Activated CD4-positive, alpha-beta T cell treated with anti-CD3 and anti-CD28 coated beads, Interleukin-2, amount 10 ng/mL, durations not matched to agents 7 days and 5 days (primary cell): ENCODE measurements at regions not wholly inside any gene's neighbourhood (a gene's known extent, or its start where the extent isn't known, plus 50 kb on each side); places are given as distances from the start of the nearest gene placed in this dataset.

ENCODE experiments used
- CTCF ChIA-PET: fragments of 350-600 bp; sonication (Branson Sonifier 250); formaldehyde crosslinking; loops from one replicate; lab custom pipeline; 2021; ENCODE audit warnings: antibody characterized with exemption; lab: Charles Lee
- POLR2A ChIA-PET: fragments of 350-600 bp; sonication (Branson Sonifier 250); formaldehyde crosslinking; loops from one replicate; lab custom pipeline; 2021; ENCODE audit warnings: antibody characterized with exemption; lab: Charles Lee
- DNase-seq: peaks from one replicate; pipeline ENCODE4 v3.0.0-alpha.2; 2020
- H3K27ac Mint-ChIP-seq: one replicate; pipeline ENCODE4 v1.8.0; 2021; ENCODE audit warnings: mild to moderate bottlenecking, moderate library complexity, mixed read lengths
- H3K27me3 Mint-ChIP-seq: one replicate; pipeline ENCODE4 v1.8.0; 2021; ENCODE audit warnings: mixed read lengths
- H3K36me3 Mint-ChIP-seq: one replicate; pipeline ENCODE4 v1.8.0; 2021; ENCODE audit warnings: low read depth, mixed read lengths
- H3K4me1 Mint-ChIP-seq: one replicate; pipeline ENCODE4 v1.8.0; 2021; ENCODE audit warnings: mixed read lengths
- H3K4me3 Mint-ChIP-seq: one replicate; pipeline ENCODE4 v1.8.0; 2021; ENCODE audit warnings: mild to moderate bottlenecking, moderate library complexity, mixed read lengths
- H3K9me3 Mint-ChIP-seq: one replicate; pipeline ENCODE4 v1.8.0; 2021; ENCODE audit warnings: mixed read lengths

DNA sequence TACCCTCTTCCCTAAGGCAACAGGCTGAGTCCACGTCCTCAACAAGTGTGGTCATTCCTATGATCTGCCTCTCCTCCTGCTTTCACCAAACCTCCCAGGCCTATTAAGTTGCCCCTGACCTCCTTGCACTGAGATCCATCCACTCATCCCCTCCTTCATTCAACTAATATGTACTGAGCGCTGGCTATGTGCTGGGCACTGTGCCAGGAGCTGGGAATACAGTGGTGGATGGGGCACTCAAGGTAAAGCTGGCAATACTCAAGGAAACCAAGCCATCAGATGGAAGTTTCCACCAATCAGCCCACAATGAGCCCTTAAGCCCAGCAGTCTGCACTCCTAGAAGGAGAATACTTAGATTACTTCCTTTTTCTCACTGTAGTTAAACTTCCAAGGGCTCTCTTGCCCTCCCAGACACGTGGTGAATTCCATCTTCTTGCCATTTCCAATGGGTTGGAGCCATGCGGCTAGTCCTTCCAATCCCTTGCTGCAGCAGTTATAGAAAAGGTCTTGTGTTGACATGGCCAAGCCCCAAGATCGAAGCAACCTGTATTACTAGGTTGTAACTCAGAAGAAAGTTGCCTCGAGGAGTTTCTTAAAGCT is 279.9 kb upstream of the RUNX1 start:
- no peaks in the 10 kb centered on the region for H3K4me1 Mint-ChIP-seq
- H3K36me3 Mint-ChIP-seq: no peaks in the 10 kb centered on the region
- no peaks in the 10 kb centered on the region for H3K27me3 Mint-ChIP-seq
- CTCF ChIA-PET: no interaction called here
- no peak for DNase-seq
- POLR2A ChIA-PET: no interaction called here
- H3K4me3 Mint-ChIP-seq: no peak overlapping the region
- H3K27ac Mint-ChIP-seq: no peak overlapping the region
- H3K9me3 Mint-ChIP-seq: peaks cover 3% of the 10 kb centered on the region

DNA sequence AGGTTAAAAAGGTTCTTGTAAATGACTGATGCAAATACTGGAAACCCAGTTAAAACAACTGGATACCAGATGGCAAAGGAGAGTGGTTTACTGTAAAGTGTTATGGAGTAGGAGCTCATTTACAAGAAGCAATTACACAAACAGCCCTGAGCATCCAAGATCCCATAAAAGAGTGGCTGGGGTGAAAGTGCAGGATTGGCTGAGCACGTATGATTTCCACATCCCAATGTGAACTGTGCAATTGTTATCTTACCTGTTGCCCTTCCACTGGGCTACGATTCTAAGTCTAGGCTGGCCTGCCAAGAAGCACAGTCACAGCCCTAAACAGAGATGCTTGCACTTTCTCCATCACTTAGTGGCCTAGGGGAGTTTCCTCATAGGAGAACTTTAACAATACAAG is 277.6 kb upstream of the RUNX1 start:
- Mint-ChIP-seq H3K27me3 (no peaks in the 10 kb centered on the region), H3K4me3 (no peak overlapping the region), H3K9me3 (no peaks in the 10 kb centered on the region), H3K27ac (no peak overlapping the region), H3K36me3 (no peaks in the 10 kb centered on the region), H3K4me1 (no peaks in the 10 kb centered on the region)
- no peak for DNase-seq
- CTCF ChIA-PET: no interaction called here
- POLR2A ChIA-PET: no interaction called here

DNA sequence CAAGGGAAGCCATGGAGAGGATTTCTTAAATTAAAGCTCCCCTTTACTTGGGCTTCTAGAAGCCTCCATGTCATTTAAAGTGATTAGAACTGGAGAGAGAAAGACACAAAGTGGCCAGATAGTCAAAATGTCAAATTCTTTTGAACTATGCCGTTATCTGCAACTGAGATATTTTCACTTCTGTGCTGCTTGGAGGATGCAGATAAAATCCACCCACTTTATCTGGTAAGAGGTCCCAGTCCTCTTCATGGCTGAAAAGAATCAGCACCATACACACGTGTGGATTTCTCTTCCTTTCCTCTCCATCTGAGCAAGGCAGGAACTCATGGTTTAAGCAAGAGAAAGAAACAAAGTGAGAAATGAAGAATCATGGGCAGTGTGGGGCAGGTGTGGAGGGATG is 276.9 kb upstream of the RUNX1 start:
- Mint-ChIP-seq H3K27me3 (no peaks in the 10 kb centered on the region), H3K4me3 (no peak overlapping the region), H3K4me1 (no peaks in the 10 kb centered on the region), H3K36me3 (no peaks in the 10 kb centered on the region), H3K27ac (no peak overlapping the region), H3K9me3 (no peaks in the 10 kb centered on the region)
- ChIA-PET POLR2A (no interaction called here), CTCF (no interaction called here)
- DNase-seq: no peak

DNA sequence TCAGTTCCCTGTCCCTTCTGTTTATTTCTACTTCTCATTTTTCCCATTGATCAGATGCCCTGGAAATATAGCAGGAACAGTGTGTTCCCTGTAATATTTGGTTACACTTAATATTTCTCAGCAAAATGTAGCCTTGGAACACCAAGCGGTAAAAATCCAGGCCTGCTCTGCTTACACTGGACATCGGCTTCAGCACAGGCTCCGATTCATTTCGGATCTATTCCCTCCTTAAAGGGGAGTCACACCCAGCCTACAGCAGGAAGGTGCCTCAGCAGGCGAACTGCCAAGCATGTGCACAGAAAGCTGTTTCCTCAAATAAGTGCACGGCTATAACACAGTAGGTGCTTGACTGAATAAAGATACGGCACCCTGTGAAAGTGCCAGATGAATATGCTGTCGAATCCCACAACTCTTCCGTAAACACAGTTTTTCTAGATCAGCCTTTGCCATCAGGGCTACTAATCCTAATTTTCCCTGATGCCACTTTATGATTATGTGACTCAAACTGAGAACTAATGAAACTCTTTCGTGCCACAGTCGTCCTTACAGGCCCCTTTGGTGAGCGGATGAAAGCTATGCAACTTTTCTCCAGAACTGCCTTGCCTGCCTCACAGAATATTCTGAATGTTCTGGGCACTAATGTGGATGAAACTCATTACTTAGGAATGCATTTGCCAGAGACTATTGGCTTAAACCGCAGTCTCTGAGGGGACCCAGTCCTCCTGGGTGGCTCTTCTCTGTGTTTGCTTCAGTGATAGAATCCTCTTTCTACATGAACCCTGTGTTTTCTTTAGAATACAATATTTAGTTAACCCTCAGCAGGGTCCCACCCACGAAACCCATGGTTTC is 275.5 kb upstream of the RUNX1 start:
- DNase-seq: no peak
- Mint-ChIP-seq H3K4me3 (no peak overlapping the region), H3K4me1 (no peaks in the 10 kb centered on the region), H3K36me3 (no peaks in the 10 kb centered on the region), H3K27ac (no peak overlapping the region), H3K9me3 (no peaks in the 10 kb centered on the region), H3K27me3 (no peaks in the 10 kb centered on the region)
- CTCF ChIA-PET: no interaction called here
- POLR2A ChIA-PET: no interaction called here

DNA sequence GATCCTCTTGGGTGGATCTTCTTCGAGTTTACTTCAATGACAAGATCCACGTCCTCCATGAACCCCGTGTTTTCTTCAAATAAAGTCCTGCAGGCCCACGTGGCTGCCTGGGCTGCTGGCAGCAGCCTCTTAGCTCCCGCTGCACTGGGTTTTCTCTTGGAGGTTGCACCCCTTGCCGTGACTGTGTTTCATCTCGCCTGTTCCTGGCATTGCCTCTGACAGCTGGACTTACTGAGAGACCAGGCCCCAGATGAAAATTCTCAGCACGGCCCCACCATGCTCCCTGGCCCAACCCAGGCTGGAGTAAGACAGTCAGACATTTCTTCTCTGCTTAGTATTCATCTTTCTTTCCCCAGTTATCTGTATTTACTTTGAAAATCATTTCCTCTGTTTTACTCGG is 274.8 kb upstream of the RUNX1 start:
- Mint-ChIP-seq H3K4me3 (no peak overlapping the region), H3K4me1 (no peaks in the 10 kb centered on the region), H3K36me3 (no peaks in the 10 kb centered on the region), H3K9me3 (no peaks in the 10 kb centered on the region), H3K27ac (no peak overlapping the region), H3K27me3 (no peaks in the 10 kb centered on the region)
- CTCF ChIA-PET: no interaction called here
- DNase-seq: no peak
- POLR2A ChIA-PET: no interaction called here

DNA sequence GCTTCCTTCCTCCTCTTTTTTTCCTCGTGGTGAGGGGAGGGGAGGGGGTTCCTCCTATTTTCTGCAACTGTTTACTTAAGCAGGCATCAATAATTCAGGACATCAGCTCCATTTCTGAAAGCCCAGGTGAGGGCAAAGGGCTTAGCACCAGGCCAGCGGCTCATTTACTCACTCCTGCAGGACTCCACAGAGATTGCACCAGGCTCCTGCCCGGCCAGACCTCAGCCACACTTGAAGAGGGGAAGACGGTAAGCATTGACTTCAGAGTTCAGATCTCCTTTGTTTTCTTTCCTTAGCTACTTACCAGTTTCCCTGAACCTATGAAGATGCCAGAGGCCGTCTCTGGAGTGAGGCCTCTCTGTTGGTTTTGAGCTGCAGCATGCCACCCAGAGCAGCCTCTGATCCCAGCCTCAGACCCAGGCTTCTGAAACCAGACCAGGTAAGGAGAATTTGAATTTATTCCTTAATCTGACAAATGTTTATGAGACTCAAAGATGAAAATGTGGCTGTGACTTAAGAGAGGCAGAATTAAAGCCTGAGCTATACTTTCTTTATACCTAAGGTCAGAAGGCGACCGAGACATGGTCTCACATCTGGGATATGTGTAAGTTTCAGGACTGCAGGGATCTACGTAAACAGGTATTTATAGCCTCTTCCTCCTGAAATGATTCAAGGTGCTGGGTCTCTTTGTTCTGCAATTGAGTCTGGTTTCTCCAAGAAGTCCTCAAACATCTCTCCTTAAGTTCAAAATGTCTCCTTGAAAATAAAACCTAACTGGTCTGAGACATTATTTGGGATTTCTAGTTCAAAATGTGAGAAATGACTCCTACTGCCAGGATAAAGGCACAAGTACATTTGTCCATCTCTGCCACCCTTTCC is 272.5 kb upstream of the RUNX1 start:
- ChIA-PET POLR2A (no interaction called here), CTCF (interaction anchor here (0.6 kb wide), 1 partner anchor 252 kb away, joined by 3 read pairs; no protein-coding TSS in a partner anchor)
- Mint-ChIP-seq H3K4me1 (no peaks in the 10 kb centered on the region), H3K4me3 (no peak overlapping the region), H3K36me3 (no peaks in the 10 kb centered on the region), H3K27ac (no peak overlapping the region), H3K27me3 (no peaks in the 10 kb centered on the region), H3K9me3 (peaks cover 2% of the 10 kb centered on the region)
- no peak for DNase-seq

DNA sequence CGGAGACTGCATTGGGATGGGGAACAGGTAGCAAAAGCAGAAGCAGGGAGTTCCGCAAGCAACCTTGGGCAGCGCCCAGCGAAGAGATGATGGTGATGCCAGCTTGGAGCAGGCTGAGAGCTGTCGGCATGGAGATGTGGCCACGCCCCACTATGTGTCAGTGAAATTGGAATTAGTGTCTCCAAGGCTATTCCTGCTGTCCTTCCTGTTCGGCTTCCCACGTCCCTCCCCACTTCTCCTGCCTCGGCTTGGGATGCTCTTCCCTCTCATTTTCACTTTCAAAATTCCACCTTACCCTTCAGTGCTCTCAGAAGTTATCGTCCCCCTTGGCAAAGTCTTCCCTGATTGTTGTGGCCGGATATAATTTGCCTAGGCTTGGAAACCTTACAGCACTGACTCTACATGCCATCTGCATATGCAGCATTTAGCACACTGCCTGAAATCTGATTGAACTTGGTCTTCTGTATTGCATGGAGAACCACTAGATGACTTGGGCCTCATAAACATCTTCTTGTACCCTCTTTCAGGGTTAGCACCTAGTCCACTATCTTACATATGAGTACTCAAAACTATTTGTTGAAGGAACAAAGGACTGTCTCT is 270.7 kb upstream of the RUNX1 start:
- H3K27ac Mint-ChIP-seq: no peak overlapping the region
- ChIA-PET POLR2A (no interaction called here), CTCF (no interaction called here)
- no peak overlapping the region for H3K4me3 Mint-ChIP-seq
- DNase-seq: no peak
- H3K27me3 Mint-ChIP-seq: no peaks in the 10 kb centered on the region
- H3K36me3 Mint-ChIP-seq: no peaks in the 10 kb centered on the region
- H3K4me1 Mint-ChIP-seq: no peaks in the 10 kb centered on the region
- H3K9me3 Mint-ChIP-seq: peaks cover 2% of the 10 kb centered on the region

DNA sequence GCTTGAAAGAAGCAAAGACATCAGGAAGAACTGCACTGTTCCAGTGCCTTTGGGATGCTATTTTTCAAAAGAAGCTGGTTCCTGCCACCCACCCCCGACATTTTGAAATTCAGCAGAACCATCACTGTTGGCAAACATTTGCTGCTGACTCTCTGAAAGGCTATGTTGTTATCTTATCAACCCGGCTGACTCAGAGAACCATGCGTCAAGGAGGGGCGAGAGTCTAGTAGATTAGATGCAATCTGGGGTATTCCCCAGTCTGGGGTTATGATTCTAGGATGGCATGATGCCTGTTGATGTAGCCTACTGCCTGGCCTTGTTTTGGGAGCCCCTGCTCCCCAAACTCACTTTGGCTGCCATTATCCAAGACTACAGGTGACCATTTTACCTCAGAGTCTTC is 267.8 kb upstream of the RUNX1 start:
- H3K27me3 Mint-ChIP-seq: no peaks in the 10 kb centered on the region
- H3K27ac Mint-ChIP-seq: no peak overlapping the region
- no peak for DNase-seq
- POLR2A ChIA-PET: no interaction called here
- H3K4me3 Mint-ChIP-seq: no peak overlapping the region
- CTCF ChIA-PET: no interaction called here
- H3K4me1 Mint-ChIP-seq: no peaks in the 10 kb centered on the region
- no peaks in the 10 kb centered on the region for H3K36me3 Mint-ChIP-seq
- H3K9me3 Mint-ChIP-seq: peaks cover 2% of the 10 kb centered on the region

DNA sequence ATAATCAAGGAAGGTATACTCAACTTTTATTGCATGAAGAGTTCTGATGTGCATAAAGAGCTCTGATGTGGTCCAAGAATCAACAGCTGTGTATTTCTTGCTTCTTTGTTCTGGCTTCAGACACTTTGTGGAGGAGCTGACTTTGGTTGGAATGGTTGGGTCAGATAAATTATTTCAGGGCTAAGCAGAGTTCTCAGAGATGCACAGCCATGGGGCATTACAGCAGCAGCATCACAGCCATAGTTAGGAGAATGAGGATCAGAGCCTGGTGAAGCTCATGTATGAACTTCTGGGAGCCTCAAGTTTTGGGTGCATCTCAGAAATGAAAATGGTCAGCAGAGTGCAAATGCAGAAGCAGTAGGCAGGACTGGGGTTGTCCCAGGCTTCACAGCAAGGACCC is 267.4 kb upstream of the RUNX1 start:
- no peak overlapping the region for H3K4me3 Mint-ChIP-seq
- no peaks in the 10 kb centered on the region for H3K27me3 Mint-ChIP-seq
- CTCF ChIA-PET: no interaction called here
- no peak for DNase-seq
- peaks cover 2% of the 10 kb centered on the region for H3K9me3 Mint-ChIP-seq
- no peaks in the 10 kb centered on the region for H3K36me3 Mint-ChIP-seq
- H3K4me1 Mint-ChIP-seq: no peaks in the 10 kb centered on the region
- no peak overlapping the region for H3K27ac Mint-ChIP-seq
- POLR2A ChIA-PET: interaction anchor here (0.5 kb wide), 1 partner anchor 428 kb away, joined by 6 read pairs; no protein-coding TSS in a partner anchor

DNA sequence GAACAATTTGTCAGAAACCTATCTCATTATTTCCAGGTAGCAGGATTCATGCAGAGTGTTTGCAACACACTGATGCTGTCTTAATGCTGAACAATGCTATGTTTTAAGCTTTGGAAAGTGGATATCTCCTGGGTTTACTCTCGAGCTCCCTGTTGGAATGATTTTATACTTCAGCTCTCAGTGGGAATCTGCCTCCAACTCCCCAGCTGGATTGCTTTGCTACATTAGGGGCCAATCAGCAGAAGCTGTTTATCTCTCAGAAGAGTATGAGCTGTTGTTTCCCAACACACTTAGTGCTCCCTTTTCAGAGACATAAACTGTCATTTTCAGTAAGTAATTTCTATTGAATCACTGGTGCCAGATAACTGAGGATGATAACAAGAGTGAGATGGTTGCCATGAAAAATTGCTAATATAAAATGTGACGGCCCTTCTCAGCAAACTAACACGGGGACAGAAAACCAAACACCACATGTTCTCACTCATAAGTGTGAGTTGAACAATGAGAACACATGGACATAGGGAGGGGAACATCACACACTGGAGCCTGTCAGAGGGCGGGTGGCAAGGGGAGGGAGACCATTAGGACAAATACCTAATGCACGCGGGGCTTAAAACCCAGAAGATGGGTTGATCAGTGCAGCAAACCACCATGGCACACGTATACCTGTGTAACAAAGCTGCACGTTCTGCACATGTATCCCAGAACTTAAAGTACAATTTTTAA is 265.9 kb upstream of the RUNX1 start:
- Mint-ChIP-seq H3K36me3 (no peaks in the 10 kb centered on the region), H3K27me3 (no peaks in the 10 kb centered on the region), H3K4me3 (no peak overlapping the region), H3K4me1 (no peaks in the 10 kb centered on the region), H3K27ac (no peak overlapping the region), H3K9me3 (peaks cover 2% of the 10 kb centered on the region)
- CTCF ChIA-PET: no interaction called here
- POLR2A ChIA-PET: no interaction called here
- DNase-seq: no peak

DNA sequence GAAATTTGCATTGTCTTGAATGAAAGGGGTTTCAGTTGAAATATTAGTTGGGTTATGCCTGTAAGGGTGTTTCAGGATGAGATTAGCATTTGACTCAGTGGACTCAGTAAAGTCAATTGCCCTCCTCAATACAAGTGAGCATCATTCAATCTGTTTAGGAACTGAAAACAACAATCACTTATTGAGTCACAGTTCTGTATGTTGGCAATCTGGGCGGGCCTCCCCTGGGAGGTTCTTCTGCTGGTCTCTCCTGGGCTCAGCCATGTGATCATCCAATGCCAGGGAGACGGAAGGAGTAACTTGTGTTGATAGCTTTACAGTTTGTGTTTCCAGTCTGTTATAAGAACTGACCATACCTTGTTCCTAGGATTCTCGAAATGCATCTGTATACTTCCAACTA is 262.9 kb upstream of the RUNX1 start:
- ChIA-PET POLR2A (no interaction called here), CTCF (no interaction called here)
- no peak for DNase-seq
- no peaks in the 10 kb centered on the region for H3K27me3 Mint-ChIP-seq
- no peak overlapping the region for H3K27ac Mint-ChIP-seq
- peaks cover 5% of the 10 kb centered on the region for H3K9me3 Mint-ChIP-seq
- H3K4me3 Mint-ChIP-seq: no peak overlapping the region
- no peaks in the 10 kb centered on the region for H3K4me1 Mint-ChIP-seq
- no peaks in the 10 kb centered on the region for H3K36me3 Mint-ChIP-seq

DNA sequence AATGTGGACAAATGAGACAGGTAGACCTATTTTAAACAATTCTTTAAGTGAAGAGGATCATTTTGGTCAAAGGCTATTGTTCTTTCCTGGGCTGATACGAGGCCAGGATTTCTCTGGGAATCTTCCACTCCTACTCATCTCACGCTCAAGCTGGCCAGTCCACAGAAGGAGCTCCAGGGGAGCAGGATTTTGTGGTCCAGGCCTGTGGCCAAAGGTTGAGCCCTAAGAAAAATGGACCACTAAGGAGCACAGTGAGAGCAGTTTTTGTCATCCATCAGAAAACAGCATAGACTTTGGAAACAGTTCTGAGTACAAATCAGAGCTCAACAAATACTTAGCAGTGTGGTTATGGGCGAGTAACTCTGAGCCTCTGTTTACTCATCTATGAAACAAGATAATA is 260.2 kb upstream of the RUNX1 start:
- Mint-ChIP-seq H3K27me3 (no peaks in the 10 kb centered on the region), H3K9me3 (peaks cover 5% of the 10 kb centered on the region)

More for the DNA sequence above, 260.2 kb upstream of the RUNX1 start:
- H3K27ac Mint-ChIP-seq: no peak overlapping the region
- H3K36me3 Mint-ChIP-seq: no peaks in the 10 kb centered on the region
- H3K4me1 Mint-ChIP-seq: no peaks in the 10 kb centered on the region
- ChIA-PET POLR2A (no interaction called here), CTCF (no interaction called here)
- H3K4me3 Mint-ChIP-seq: no peak overlapping the region
- DNase-seq: no peak
